CD4-positive, alpha-beta T cell (primary cell): ENCODE measurements at regions not wholly inside any gene's neighbourhood (a gene's known extent, or its start where the extent isn't known, plus 50 kb on each side); places are given as distances from the start of the nearest gene placed in this dataset.

ENCODE experiments used
- ATAC-seq: fragments of 200-7000 bp; cut with Tn5 transposase; one replicate; pipeline ENCODE4 v1.10.0; 2022; ENCODE audit warnings: mild to moderate bottlenecking; ENCODE audit not compliant: poor library complexity
- CTCF ChIA-PET: fragments of 350-600 bp; sonication (Branson Sonifier 250); formaldehyde crosslinking; loops from one replicate; lab custom pipeline; 2021; ENCODE audit warnings: antibody characterized with exemption, inconsistent platforms; lab: Charles Lee
- POLR2A ChIA-PET: fragments of 350-600 bp; sonication (Branson Sonifier 250); formaldehyde crosslinking; loops from one replicate; lab custom pipeline; 2021; ENCODE audit warnings: antibody characterized with exemption, inconsistent platforms; lab: Charles Lee
- DNase-seq, 14 experiments: peaks; one replicate each; pipeline ENCODE4 v3.0.0-alpha.2; 2013 to 2020; ENCODE audit warnings: mixed read lengths in 2 of 14
- H3K27ac ChIP-seq, 2 donors: one replicate each; pipeline versions ENCODE4 v1.5.1 to v1.7.0; 2013; ENCODE audit warnings: low read length in 2 of 2, low read depth in 1 of 2, mild to moderate bottlenecking in 1 of 2
- H3K27me3 ChIP-seq, 2 experiments: 1 replicate in 1 of 2; 2 replicates in 1 of 2; pipeline versions ENCODE4 v1.6.1 to v1.7.0; 2013; ENCODE audit warnings: low read length in 2 of 2, control low read depth in 1 of 2, mild to moderate bottlenecking in 1 of 2, moderate library complexity in 1 of 2; ENCODE audit not compliant: insufficient read depth in 2 of 2, control insufficient read depth in 1 of 2
- H3K36me3 ChIP-seq: one replicate; pipeline ENCODE4 v1.6.1; 2013; ENCODE audit warnings: low read length, control low read depth; ENCODE audit not compliant: insufficient read depth
- H3K4me1 ChIP-seq: one replicate; pipeline ENCODE4 v1.6.1; 2013; ENCODE audit warnings: low read length, control low read depth; ENCODE audit not compliant: insufficient read depth
- H3K4me3 ChIP-seq: one replicate; pipeline ENCODE4 v1.5.1; 2013; ENCODE audit warnings: mild to moderate bottlenecking, low read length, moderate library complexity
- H3K9me3 ChIP-seq, 2 experiments: 1 replicate in 1 of 2; 2 replicates in 1 of 2; pipeline versions ENCODE4 v1.6.1 to v1.7.0; 2013; ENCODE audit warnings: low read length in 2 of 2, mild to moderate bottlenecking in 2 of 2, control low read depth in 1 of 2, moderate library complexity in 1 of 2; ENCODE audit not compliant: control insufficient read depth in 1 of 2, insufficient read depth in 1 of 2
- H3K27ac Mint-ChIP-seq: one replicate; pipeline ENCODE4 v1.8.0; 2020; ENCODE audit warnings: mixed read lengths
- H3K27me3 Mint-ChIP-seq: one replicate; pipeline ENCODE4 v1.8.0; 2021; ENCODE audit warnings: mixed read lengths
- H3K36me3 Mint-ChIP-seq: one replicate; pipeline ENCODE4 v1.8.0; 2021; ENCODE audit warnings: low read depth, mixed read lengths
- H3K4me1 Mint-ChIP-seq: one replicate; pipeline ENCODE4 v1.8.0; 2021; ENCODE audit warnings: low read depth, mixed read lengths
- H3K4me3 Mint-ChIP-seq: one replicate; pipeline ENCODE4 v1.8.0; 2020; ENCODE audit warnings: mild to moderate bottlenecking, mixed read lengths
- H3K9me3 Mint-ChIP-seq: one replicate; pipeline ENCODE4 v1.8.0; 2020; ENCODE audit warnings: mixed read lengths
- CTCF ChIP-seq: fragments of 200-600 bp; IDR thresholded peaks from one replicate; pipeline ENCODE4 v1.8.0; 2022; ENCODE audit warnings: antibody characterized with exemption, mild to moderate bottlenecking
- intact Hi-C, 2 experiments: fragments of 100-400 bp; cut with DNase I in 1 of 2; cut with micrococcal nuclease in 1 of 2; formaldehyde crosslinking; loops; one replicate each; pipeline versions ENCODE4 v1.15.1 to v1.9.0; 2023 to 2025; cut with DNase I, micrococcal nuclease

DNA sequence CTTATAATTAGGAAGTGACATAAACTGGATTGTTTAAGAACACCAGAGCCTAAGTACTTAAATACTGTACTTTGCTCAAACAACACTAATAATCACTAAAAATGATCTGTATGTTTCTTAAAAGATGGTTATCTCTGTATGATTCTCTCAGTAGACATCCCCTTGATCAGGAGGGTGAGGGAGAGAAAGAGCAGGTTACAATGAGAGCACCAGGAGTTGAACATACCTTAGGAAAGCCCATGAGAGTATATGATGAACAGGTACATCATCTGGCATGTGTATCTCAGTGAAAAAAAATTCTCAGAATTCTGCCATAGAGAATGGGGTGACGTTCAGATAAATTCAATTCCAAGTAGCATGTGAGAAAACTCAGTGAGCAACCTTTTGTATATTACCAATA is 59.9 kb upstream of the IL2 start:
- Mint-ChIP-seq H3K27ac (no peak overlapping the region), H3K27me3 (peaks cover 9% of the 10 kb centered on the region), H3K36me3 (no peaks in the 10 kb centered on the region), H3K4me3 (no peak overlapping the region), H3K9me3 (peaks cover 3% of the 10 kb centered on the region), H3K4me1 (peaks cover 7% of the 10 kb centered on the region)
- no peaks in the 10 kb centered on the region for H3K27me3 ChIP-seq
- no peaks in the 10 kb centered on the region for H3K36me3 ChIP-seq
- no peak overlapping the region for H3K4me3 ChIP-seq
- ChIA-PET POLR2A (no interaction called here), CTCF (no interaction called here)
- H3K9me3 ChIP-seq: no peaks in the 10 kb centered on the region
- DNase-seq (no peak), ATAC-seq (no peak)
- H3K4me1 ChIP-seq: no peaks in the 10 kb centered on the region
- no peak for TF ChIP-seq CTCF
- H3K27ac ChIP-seq: no peak overlapping the region
- intact Hi-C loops: no loop called here

GRCh38 chr4:122514671-122515070 is 58.1 kb upstream of the IL2 start:
- Histone ChIP-seq H3K27ac (no peak overlapping the region), H3K9me3 (no peaks in the 10 kb centered on the region), H3K4me3 (no peak overlapping the region), H3K27me3 (no peaks in the 10 kb centered on the region), H3K4me1 (no peaks in the 10 kb centered on the region), H3K36me3 (no peaks in the 10 kb centered on the region)
- Mint-ChIP-seq H3K36me3 (no peaks in the 10 kb centered on the region), H3K4me3 (no peak overlapping the region), H3K9me3 (peaks cover 3% of the 10 kb centered on the region), H3K27ac (no peak overlapping the region), H3K27me3 (peaks cover 5% of the 10 kb centered on the region), H3K4me1 (peaks cover 7% of the 10 kb centered on the region)
- ChIA-PET CTCF (interaction anchor here (0.9 kb wide), 1 partner anchor 15 kb away, joined by 3 read pairs; no protein-coding TSS in a partner anchor), POLR2A (no interaction called here)
- intact Hi-C loops: no loop called here
- ATAC-seq (no peak), DNase-seq (no peak)
- TF ChIP-seq CTCF: no peak

DNA sequence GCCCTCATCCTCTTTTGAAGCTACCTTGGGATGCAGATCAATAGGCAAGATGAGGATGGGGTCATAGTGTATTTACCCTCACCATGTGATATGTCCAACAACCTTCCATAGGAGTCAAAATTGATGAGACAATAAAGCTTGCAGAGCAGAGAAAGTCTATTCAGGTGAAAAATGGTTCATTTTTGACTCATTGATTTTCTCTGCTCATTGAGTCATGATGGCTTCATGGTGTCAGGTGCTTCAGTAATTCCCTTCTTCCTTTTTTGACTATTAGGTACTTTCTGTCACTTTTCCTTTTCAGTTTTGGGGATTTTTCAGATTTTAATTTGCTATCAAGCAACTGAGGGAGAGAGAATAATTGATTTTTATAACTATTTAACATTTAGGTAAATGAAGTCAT is 55.9 kb upstream of the IL2 start:
- no peak for DNase-seq
- H3K36me3 Mint-ChIP-seq: no peaks in the 10 kb centered on the region
- ATAC-seq: no peak
- no peak for TF ChIP-seq CTCF
- Histone ChIP-seq H3K27ac (no peak overlapping the region), H3K36me3 (no peaks in the 10 kb centered on the region), H3K4me3 (no peak overlapping the region), H3K27me3 (no peaks in the 10 kb centered on the region), H3K4me1 (no peaks in the 10 kb centered on the region), H3K9me3 (no peaks in the 10 kb centered on the region)
- H3K9me3 Mint-ChIP-seq: no peaks in the 10 kb centered on the region
- H3K4me3 Mint-ChIP-seq: no peak overlapping the region
- POLR2A ChIA-PET: no interaction called here
- CTCF ChIA-PET: no interaction called here
- H3K27me3 Mint-ChIP-seq: peaks cover 5% of the 10 kb centered on the region
- no peak overlapping the region for H3K27ac Mint-ChIP-seq
- intact Hi-C loops: no loop called here
- peaks cover 19% of the 10 kb centered on the region for H3K4me1 Mint-ChIP-seq
